Tibial nerve (tissue), 4 donors: ENCODE measurements at regions not wholly inside any gene's neighbourhood (a gene's known extent, or its start where the extent isn't known, plus 50 kb on each side); places are given as distances from the start of the nearest gene placed in this dataset. TPM values are rescaled to one million over a fixed set of nuclear protein-coding genes. Genes with fewer than 3 reads are reported as not detected.

ENCODE experiments used
- DNase-seq, 2 donors: peaks; one replicate each; pipeline ENCODE4 v3.0.0-alpha.2; 2019; ENCODE audit warnings: low spot score in 2 of 2
- H3K27ac ChIP-seq, 4 donors: fragments of 200-600 bp; sonication (generic) in 3 of 4; one replicate each; pipeline ENCODE4 v1.5.1; 2017 to 2019; ENCODE audit warnings: mild to moderate bottlenecking in 1 of 4
- H3K27me3 ChIP-seq, 2 donors: fragments of 200-600 bp; sonication (generic) in 1 of 2; one replicate each; pipeline versions ENCODE4 v1.5.1 to v1.6.0; 2017 to 2019
- H3K36me3 ChIP-seq, 3 donors: fragments of 200-600 bp; sonication (generic); one replicate each; pipeline ENCODE4 v1.5.1; 2018 to 2019
- H3K4me1 ChIP-seq, 4 donors: fragments of 200-600 bp; sonication (generic) in 3 of 4; one replicate each; pipeline ENCODE4 v1.5.1; 2017 to 2019
- H3K4me3 ChIP-seq, 4 donors: fragments of 200-600 bp; sonication (generic) in 3 of 4; one replicate each; pipeline ENCODE4 v1.5.1; 2017 to 2019; ENCODE audit warnings: mild to moderate bottlenecking in 1 of 4, moderate library complexity in 1 of 4
- H3K9me3 ChIP-seq, 4 donors: fragments of 200-600 bp; sonication (generic) in 3 of 4; one replicate each; pipeline ENCODE4 v1.5.1; 2017 to 2019
- CTCF ChIP-seq, 5 experiments: fragments of 200-600 bp in 3 of 5; fragments of 450-650 bp in 2 of 5; sonication (generic) in 3 of 5; IDR thresholded peaks; one replicate each; pipeline ENCODE4 v1.5.1; 2016 to 2019; ENCODE audit warnings: antibody characterized with exemption in 5 of 5, mild to moderate bottlenecking in 3 of 5, moderate library complexity in 2 of 5
- EP300 ChIP-seq, 2 donors: sonication (generic); formaldehyde crosslinking; IDR thresholded peaks; one replicate each; pipeline ENCODE4 v1.6.1; 2017; ENCODE audit warnings: antibody characterized with exemption in 2 of 2, mild to moderate bottlenecking in 1 of 2
- POLR2A ChIP-seq, 2 donors: fragments of 450-650 bp; IDR thresholded peaks; one replicate each; pipeline ENCODE4 v1.6.1; 2017; ENCODE audit warnings: antibody characterized with exemption in 2 of 2, mild to moderate bottlenecking in 2 of 2, moderate library complexity in 2 of 2
- WGBS, 2 donors: methylation state at CpG; one replicate each; pipeline ENCODE4 v1.1.5; 2018; 5-methylcytosine and 5-hydroxymethylcytosine counted together
- small RNA-seq: library from RNA; depleted of rRNA; stranded (forward); fragments of <200 nt; gene quantifications from one replicate; pipeline ENCODE3, GENCODE V24; 2016

- WGBS, 2 donors = 46 to 60% methylated on average over 9 of the region's 9 CpGs
- no peak overlapping the region for H3K4me3 ChIP-seq
Measured at GRCh38 chr18:22113144-22113844, 56.1 kb upstream of the GATA6 start.

GRCh38 chr18:22114526-22115321, 54.7 kb upstream of the GATA6 start:
- TF ChIP-seq EP300 (IDR thresholded peaks at IDR 0.05) = no peak
- TF ChIP-seq POLR2A (IDR thresholded peaks at IDR 0.05) = no peak
- TF ChIP-seq CTCF (IDR thresholded peaks at IDR 0.05) = no peak
- no peak overlapping the region for H3K27ac ChIP-seq
- no peaks in the 10 kb centered on the region for H3K36me3 ChIP-seq
- H3K9me3 ChIP-seq = no peaks in the 10 kb centered on the region
- no peaks in the 10 kb centered on the region for H3K27me3 ChIP-seq
- DNase-seq = no peak
- WGBS, 2 donors = 86 to 87% methylated on average over 7 of the region's 7 CpGs
- no peaks in the 10 kb centered on the region for H3K4me1 ChIP-seq
- H3K4me3 ChIP-seq = no peak overlapping the region

More at GRCh38 chr18:22113144-22113844, 56.1 kb upstream of the GATA6 start:
- H3K27me3 ChIP-seq = no peaks in the 10 kb centered on the region
- TF ChIP-seq EP300 (IDR thresholded peaks at IDR 0.05) = no peak
- no peak for TF ChIP-seq CTCF (IDR thresholded peaks at IDR 0.05)
- TF ChIP-seq POLR2A (IDR thresholded peaks at IDR 0.05) = no peak
- H3K9me3 ChIP-seq = no peaks in the 10 kb centered on the region
- no peak for DNase-seq
- no peak overlapping the region for H3K27ac ChIP-seq
- H3K4me1 ChIP-seq = no peaks in the 10 kb centered on the region
- no peaks in the 10 kb centered on the region for H3K36me3 ChIP-seq

GRCh38 chr18:22115573-22115972, 53.8 kb upstream of the GATA6 start:
- WGBS, 2 donors = 32 to 39% methylated on average over 4 of the region's 4 CpGs
- Histone ChIP-seq H3K9me3 (peaks cover 0 to 5% (median 0%) of the 10 kb centered on the region in 4 donors), H3K27me3 (no peaks in the 10 kb centered on the region), H3K27ac (no peak overlapping the region), H3K36me3 (no peaks in the 10 kb centered on the region), H3K4me1 (no peaks in the 10 kb centered on the region), H3K4me3 (no peak overlapping the region)
- TF ChIP-seq CTCF (IDR thresholded peaks at IDR 0.05) (no peak), EP300 (IDR thresholded peaks at IDR 0.05) (no peak), POLR2A (IDR thresholded peaks at IDR 0.05) (no peak)
- DNase-seq = no peak

Small RNAs in the stretch of these regions (small RNA-seq; reads per million reads assigned to genes)
- not detected for gene RNA5SP451
